NT2/D1 (cell line): ENCODE measurements at regions not wholly inside any gene's neighbourhood (a gene's known extent, or its start where the extent isn't known, plus 50 kb on each side); places are given as distances from the start of the nearest gene placed in this dataset.

ENCODE experiments used
- YY1 ChIP-seq: IDR thresholded peaks from 2 replicates; pipeline ENCODE4 v1.6.1; 2011; ENCODE audit not compliant: insufficient read length, insufficient read depth
- ZNF274 ChIP-seq: IDR thresholded peaks from 2 replicates; pipeline ENCODE4 v1.6.1; 2011; ENCODE audit warnings: mild to moderate bottlenecking, low read depth, low read length

DNA sequence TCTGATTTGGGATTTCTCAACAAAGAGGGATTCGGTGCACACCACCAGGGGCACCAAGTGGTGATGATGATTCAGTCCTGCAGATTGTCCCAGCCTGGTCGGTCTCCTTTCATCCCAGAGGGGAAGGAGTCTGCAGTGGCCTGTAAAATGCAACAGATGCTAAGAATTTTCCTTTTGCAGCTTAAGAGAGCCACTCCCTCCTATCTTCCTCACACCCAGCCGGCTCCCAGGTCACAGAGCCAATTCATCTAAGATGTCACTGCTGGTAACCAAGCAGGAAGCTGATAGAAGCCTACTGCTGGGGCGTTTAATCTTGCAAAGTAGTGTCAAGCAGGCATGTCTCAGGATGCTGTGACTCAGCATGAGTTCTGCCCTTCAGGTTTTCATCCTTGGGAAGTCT is 203.8 kb upstream of the LRFN2 start:
- no peak for TF ChIP-seq ZNF274
- no peak for TF ChIP-seq YY1
